Ectodermal cell (in vitro differentiated cells): ENCODE measurements at regions not wholly inside any gene's neighbourhood (a gene's known extent, or its start where the extent isn't known, plus 50 kb on each side); places are given as distances from the start of the nearest gene placed in this dataset.

Source experiments
- H3K27ac ChIP-seq: 2 replicates; pipeline ENCODE4 v1.7.0; 2013; ENCODE audit warnings: mild to moderate bottlenecking, low read depth, low read length; ENCODE audit not compliant: insufficient read depth, poor library complexity, severe bottlenecking
- H3K27me3 ChIP-seq: 2 replicates; pipeline ENCODE4 v1.7.0; 2013; ENCODE audit warnings: mild to moderate bottlenecking, low read length; ENCODE audit not compliant: insufficient read depth, control insufficient read depth, poor library complexity, severe bottlenecking
- H3K36me3 ChIP-seq: one replicate; pipeline ENCODE4 v1.7.0; 2013; ENCODE audit warnings: low read length; ENCODE audit not compliant: control insufficient read depth, insufficient read depth
- H3K4me1 ChIP-seq: one replicate; pipeline ENCODE4 v1.7.0; 2013; ENCODE audit warnings: low read length; ENCODE audit not compliant: control insufficient read depth, insufficient read depth
- H3K4me3 ChIP-seq: 2 replicates; pipeline ENCODE4 v1.7.0; 2013; ENCODE audit warnings: low read depth, low read length, control low read depth; ENCODE audit not compliant: insufficient read depth
- H3K9me3 ChIP-seq: 2 replicates; pipeline ENCODE4 v1.7.0; 2013; ENCODE audit warnings: mild to moderate bottlenecking, low read length, moderate library complexity; ENCODE audit not compliant: control insufficient read depth
- WGBS, 2 experiments: methylation state at CpG; one replicate each; pipeline ENCODE4 v1.1.7; 2013; ENCODE audit warnings: missing lambda C conversion rate in 2 of 2; 5-methylcytosine and 5-hydroxymethylcytosine counted together

GRCh38 chr2:235314371-235314930, 179.4 kb upstream of the AGAP1 start:
- Histone ChIP-seq H3K9me3 (no peaks in the 10 kb centered on the region), H3K27ac (no peak overlapping the region), H3K4me1 (no peaks in the 10 kb centered on the region), H3K27me3 (no peaks in the 10 kb centered on the region), H3K36me3 (no peaks in the 10 kb centered on the region), H3K4me3 (no peak overlapping the region)
- 91 to 92% methylated on average over 11 of the region's 11 CpGs for WGBS, 2 experiments

- Histone ChIP-seq H3K4me3 (no peak overlapping the region), H3K27me3 (no peaks in the 10 kb centered on the region), H3K27ac (no peak overlapping the region), H3K4me1 (peaks cover 4% of the 10 kb centered on the region), H3K9me3 (no peaks in the 10 kb centered on the region), H3K36me3 (no peaks in the 10 kb centered on the region)
- WGBS, 2 experiments, result 89 to 95% methylated on average over 3 to 4 of the region's 4 CpGs
Observed at GRCh38 chr2:235319095-235319494, 174.7 kb upstream of the AGAP1 start.

DNA sequence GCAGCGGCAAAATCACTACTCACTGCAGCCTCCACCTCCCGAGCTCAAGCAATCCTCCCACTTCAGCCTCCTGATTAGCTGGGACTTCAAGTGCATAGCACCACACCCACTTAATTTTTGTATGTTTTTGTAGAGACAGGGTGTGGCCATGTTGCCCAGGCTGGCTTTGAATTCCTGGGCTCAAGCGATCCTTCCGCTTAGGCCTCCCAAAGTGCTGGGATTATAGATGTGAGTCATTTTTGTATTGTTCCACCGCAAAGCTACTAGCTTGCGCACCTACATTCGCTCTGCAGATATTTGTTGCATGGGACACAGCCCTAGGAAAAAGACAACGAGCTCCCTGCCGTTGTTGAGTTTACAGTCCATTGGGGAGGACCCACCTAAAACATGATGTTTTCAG, 173.5 kb upstream of the AGAP1 start:
- Histone ChIP-seq H3K36me3 (no peaks in the 10 kb centered on the region), H3K27me3 (no peaks in the 10 kb centered on the region), H3K4me3 (no peak overlapping the region), H3K27ac (no peak overlapping the region), H3K4me1 (peaks cover 10% of the 10 kb centered on the region), H3K9me3 (no peaks in the 10 kb centered on the region)
- WGBS, 2 experiments, result 92 to 95% methylated on average over 9 of the region's 9 CpGs

GRCh38 chr2:235324324-235324723, 169.5 kb upstream of the AGAP1 start:
- no peak overlapping the region for H3K27ac ChIP-seq
- WGBS, 2 experiments, result 50 to 54% methylated on average over 9 of the region's 9 CpGs

DNA sequence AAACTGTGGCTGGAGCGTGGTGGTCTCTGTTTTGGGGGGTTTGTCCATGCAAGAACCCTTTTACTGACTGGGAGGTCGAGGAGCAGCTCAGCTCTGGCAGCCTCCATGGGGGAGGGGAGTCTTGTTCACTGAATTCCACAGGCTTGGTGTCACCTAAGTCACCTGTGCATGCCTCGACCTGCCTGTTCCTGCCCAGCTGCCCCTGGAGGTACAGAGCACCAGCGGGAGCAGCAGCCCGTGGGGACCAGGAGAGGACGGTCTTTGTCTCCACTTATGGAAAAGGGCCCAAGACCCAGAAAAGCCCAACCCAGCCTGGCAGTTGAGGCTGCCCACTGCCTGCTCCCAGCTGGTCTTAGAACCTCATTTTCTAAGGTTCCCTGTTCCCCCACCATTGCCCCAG, 168.7 kb upstream of the AGAP1 start:
- peaks cover 10% of the 10 kb centered on the region for H3K4me1 ChIP-seq
- H3K9me3 ChIP-seq, result no peaks in the 10 kb centered on the region
- no peaks in the 10 kb centered on the region for H3K27me3 ChIP-seq
- H3K4me3 ChIP-seq, result no peak overlapping the region
- 79% methylated on average over 6 of the region's 6 CpGs for WGBS, 2 experiments
- H3K27ac ChIP-seq, result no peak overlapping the region
- H3K36me3 ChIP-seq, result no peaks in the 10 kb centered on the region

More at GRCh38 chr2:235324324-235324723, 169.5 kb upstream of the AGAP1 start:
- no peaks in the 10 kb centered on the region for H3K36me3 ChIP-seq
- H3K27me3 ChIP-seq, result no peaks in the 10 kb centered on the region
- no peak overlapping the region for H3K4me3 ChIP-seq
- peaks cover 10% of the 10 kb centered on the region for H3K4me1 ChIP-seq
- no peaks in the 10 kb centered on the region for H3K9me3 ChIP-seq

GRCh38 chr2:235328991-235329390, 164.9 kb upstream of the AGAP1 start:
- WGBS, 2 experiments, result 91 to 95% methylated on average over 1 of the region's 1 CpG
- Histone ChIP-seq H3K4me3 (no peak overlapping the region), H3K36me3 (no peaks in the 10 kb centered on the region), H3K4me1 (peaks cover 7% of the 10 kb centered on the region), H3K27ac (no peak overlapping the region), H3K27me3 (no peaks in the 10 kb centered on the region), H3K9me3 (no peaks in the 10 kb centered on the region)

DNA sequence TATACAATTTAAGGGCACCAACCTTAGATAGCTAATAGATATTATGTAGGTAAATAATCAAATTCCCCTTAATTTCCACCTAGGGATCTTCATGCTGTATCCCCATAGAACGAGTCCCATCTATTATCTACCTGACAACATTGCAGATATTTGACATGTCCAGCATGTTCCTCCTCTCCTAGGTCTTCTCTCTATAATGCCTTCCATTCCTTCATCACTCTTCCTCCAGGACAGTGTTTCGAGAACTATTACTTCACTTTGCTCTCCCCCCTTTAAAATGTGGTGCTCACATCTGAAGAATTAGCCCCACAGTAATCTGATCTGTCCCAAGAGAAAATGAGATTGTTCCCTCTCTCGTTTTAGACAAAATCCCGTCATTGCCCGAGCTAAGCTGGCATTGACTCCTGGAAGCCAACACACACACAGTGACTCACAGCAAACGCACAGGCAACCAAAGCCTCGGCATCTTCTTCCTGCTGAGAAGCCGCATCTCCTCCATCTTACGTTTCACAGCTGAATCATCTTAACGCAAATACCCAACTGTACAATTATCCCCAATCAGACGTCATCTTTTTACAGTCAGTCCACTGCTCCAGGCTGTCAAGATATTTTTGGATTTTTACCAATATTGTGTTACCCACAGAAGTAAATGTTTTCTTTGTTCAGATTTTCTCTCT, 162.9 kb upstream of the AGAP1 start:
- Histone ChIP-seq H3K4me1 (no peaks in the 10 kb centered on the region), H3K27ac (no peak overlapping the region), H3K4me3 (no peak overlapping the region), H3K36me3 (no peaks in the 10 kb centered on the region), H3K9me3 (no peaks in the 10 kb centered on the region), H3K27me3 (no peaks in the 10 kb centered on the region)
- WGBS, 2 experiments, result 91 to 95% methylated on average over 11 of the region's 11 CpGs

DNA sequence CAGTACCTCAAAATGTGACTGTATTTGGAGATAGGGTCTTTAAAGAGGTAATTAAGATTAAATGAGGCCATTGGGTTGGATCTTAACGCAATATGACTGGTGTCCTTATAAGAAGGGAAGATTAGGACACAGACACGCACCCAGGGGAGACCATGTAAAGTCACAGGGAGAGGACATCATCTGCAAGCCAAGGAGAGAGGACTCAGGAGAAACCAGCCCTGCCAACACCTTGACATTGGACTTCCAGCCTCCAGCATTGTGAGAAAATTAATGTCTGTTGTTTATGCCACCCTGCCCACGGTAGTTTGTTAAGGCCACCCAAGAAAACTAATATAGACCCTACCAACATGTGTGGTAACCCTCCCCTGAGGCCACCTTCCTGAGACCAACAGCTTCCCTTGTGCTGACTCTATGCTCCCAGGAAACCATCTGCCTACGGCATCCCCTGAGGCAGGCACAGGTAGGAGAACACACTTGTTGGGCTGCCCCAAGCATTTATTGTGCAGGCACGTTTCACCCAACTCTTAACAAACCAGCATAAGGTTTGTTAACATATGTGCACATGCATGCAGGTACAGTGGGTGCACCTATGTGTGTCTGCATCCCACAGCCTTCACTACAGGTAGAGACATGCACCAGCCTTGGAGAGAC, 161.5 kb upstream of the AGAP1 start:
- Histone ChIP-seq H3K9me3 (no peaks in the 10 kb centered on the region), H3K4me1 (no peaks in the 10 kb centered on the region), H3K27me3 (no peaks in the 10 kb centered on the region), H3K36me3 (no peaks in the 10 kb centered on the region), H3K27ac (no peak overlapping the region), H3K4me3 (no peak overlapping the region)
- 92 to 95% methylated on average over 5 of the region's 5 CpGs for WGBS, 2 experiments

DNA sequence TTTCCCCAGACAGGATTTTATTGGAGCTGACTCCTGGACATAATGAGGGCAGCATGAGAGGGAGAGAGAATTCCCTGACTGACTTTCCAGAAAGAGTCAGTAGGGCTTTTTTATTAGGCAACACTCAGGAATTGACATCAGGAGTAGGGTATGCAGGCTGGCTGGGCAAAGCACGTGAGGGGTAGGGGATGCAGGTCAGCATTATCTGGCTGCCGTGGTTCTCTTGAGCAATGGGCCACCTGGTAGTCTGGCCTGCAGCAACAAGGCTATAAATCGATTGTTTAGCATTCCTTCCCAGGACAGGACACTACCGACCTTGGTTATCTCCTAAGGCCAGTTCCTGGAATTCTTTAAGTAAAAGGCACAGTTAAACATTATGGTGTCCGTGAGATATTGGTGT, 160.8 kb upstream of the AGAP1 start:
- Histone ChIP-seq H3K9me3 (no peaks in the 10 kb centered on the region), H3K27ac (no peak overlapping the region), H3K27me3 (no peaks in the 10 kb centered on the region), H3K4me1 (no peaks in the 10 kb centered on the region), H3K36me3 (no peaks in the 10 kb centered on the region), H3K4me3 (no peak overlapping the region)
- WGBS, 2 experiments, result 91 to 94% methylated on average over 5 of the region's 5 CpGs

DNA sequence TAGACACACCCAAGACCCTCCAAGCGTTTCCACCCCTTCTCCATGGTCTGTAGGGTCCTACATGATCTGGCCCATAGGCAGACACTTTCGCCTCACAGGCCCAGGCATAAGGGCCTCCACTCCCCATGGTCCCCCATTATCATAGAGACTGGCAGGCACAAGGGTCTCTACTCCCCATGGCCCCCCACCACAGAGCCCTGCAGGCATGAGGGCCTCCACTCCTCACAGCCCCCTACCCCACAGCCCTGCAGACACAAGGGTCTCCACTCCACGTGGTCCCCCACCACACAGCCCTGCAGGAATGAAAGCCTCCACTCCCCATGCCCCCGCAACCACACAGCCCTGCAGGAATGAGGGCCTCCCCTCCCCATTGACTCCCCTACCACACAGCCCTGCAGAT, 159.7 kb upstream of the AGAP1 start:
- Histone ChIP-seq H3K4me1 (no peaks in the 10 kb centered on the region), H3K27me3 (no peaks in the 10 kb centered on the region)
- 72% methylated on average over 4 of the region's 4 CpGs for WGBS, 2 experiments

More for the DNA sequence above, 159.7 kb upstream of the AGAP1 start:
- no peak overlapping the region for H3K27ac ChIP-seq
- H3K4me3 ChIP-seq, result no peak overlapping the region
- H3K36me3 ChIP-seq, result no peaks in the 10 kb centered on the region
- H3K9me3 ChIP-seq, result no peaks in the 10 kb centered on the region
